B cell (primary cell): ENCODE measurements at regions not wholly inside any gene's neighbourhood (a gene's known extent, or its start where the extent isn't known, plus 50 kb on each side); places are given as distances from the start of the nearest gene placed in this dataset.

Source experiments
- ATAC-seq: fragments of 200-7000 bp; cut with Tn5 transposase; one replicate; pipeline ENCODE4 v1.10.0; 2021; ENCODE audit warnings: low read depth, mild to moderate bottlenecking, moderate number of reproducible peaks, moderate library complexity
- CTCF ChIA-PET: fragments of 350-600 bp; sonication (Branson Sonifier 250); formaldehyde crosslinking; loops from one replicate; lab custom pipeline; 2021; ENCODE audit warnings: antibody characterized with exemption, inconsistent platforms; lab: Charles Lee
- POLR2A ChIA-PET: fragments of 350-600 bp; sonication (Branson Sonifier 250); formaldehyde crosslinking; loops from one replicate; lab custom pipeline; 2021; ENCODE audit warnings: antibody characterized with exemption; lab: Charles Lee
- DNase-seq: peaks from one replicate; pipeline ENCODE4 v3.0.0; 2013
- H2AFZ ChIP-seq: 2 replicates; pipeline ENCODE4 v1.6.1; 2012; ENCODE audit warnings: mild to moderate bottlenecking, low read depth, low read length; ENCODE audit not compliant: insufficient read depth, poor library complexity, severe bottlenecking
- H3K27ac ChIP-seq, 2 donors: 1 replicate in 1 of 2; 2 replicates in 1 of 2; pipeline ENCODE4 v1.5.1; 2012 to 2013; ENCODE audit warnings: low read length in 2 of 2, mild to moderate bottlenecking in 2 of 2, moderate library complexity in 1 of 2
- H3K27me3 ChIP-seq, 4 experiments: fragments of 200-600 bp in 1 of 4; sonication (generic) in 1 of 4; replicated peaks in 1 of 4; 1 replicate in 2 of 4; 2 replicates in 2 of 4; pipeline versions ENCODE4 v1.6.1 to v1.7.0; 2013 to 2016; ENCODE audit warnings: low read length in 3 of 4, mild to moderate bottlenecking in 2 of 4, mixed read lengths in 1 of 4, moderate library complexity in 1 of 4; ENCODE audit not compliant: insufficient read depth in 4 of 4, control insufficient read depth in 3 of 4; ENCODE audit errors: control extremely low read depth in 1 of 4
- H3K36me3 ChIP-seq, 2 experiments: replicated peaks in 1 of 2; 1 replicate in 1 of 2; 2 replicates in 1 of 2; pipeline versions ENCODE4 v1.6.1 to v1.7.1; 2013; ENCODE audit warnings: low read length in 1 of 2; ENCODE audit not compliant: insufficient read depth in 2 of 2, control insufficient read depth in 1 of 2; ENCODE audit errors: control extremely low read depth in 1 of 2, extremely low read depth in 1 of 2
- H3K4me1 ChIP-seq, 2 donors: fragments of 200-600 bp in 1 of 2; sonication (generic) in 1 of 2; 1 replicate in 1 of 2; 2 replicates in 1 of 2; pipeline versions ENCODE4 v1.5.1 to v1.6.1; 2013 to 2017; ENCODE audit warnings: low read length in 2 of 2; ENCODE audit not compliant: control insufficient read depth in 2 of 2, insufficient read depth in 2 of 2
- H3K4me2 ChIP-seq: replicated peaks from 2 replicates; pipeline ENCODE3; 2012; ENCODE audit warnings: mild to moderate bottlenecking, low read depth, low read length; ENCODE audit not compliant: poor library complexity, severe bottlenecking
- H3K4me3 ChIP-seq, 5 experiments: fragments of 200-600 bp in 1 of 5; sonication (generic) in 1 of 5; 1 replicate in 3 of 5; 2 replicates in 2 of 5; pipeline versions ENCODE4 v1.5.1 to v1.7.0; 2011 to 2016; ENCODE audit warnings: low read length in 4 of 5, mild to moderate bottlenecking in 4 of 5, low read depth in 2 of 5, control low read depth in 1 of 5, moderate library complexity in 1 of 5; ENCODE audit not compliant: insufficient read depth in 1 of 5; ENCODE audit errors: control extremely low read depth in 1 of 5, extremely low read depth in 1 of 5
- H3K79me2 ChIP-seq: fragments of 200-600 bp; sonication (generic); one replicate; pipeline ENCODE4 v1.6.0; 2016; ENCODE audit warnings: low read length; ENCODE audit not compliant: control insufficient read depth, insufficient read depth
- H3K9ac ChIP-seq: fragments of 200-600 bp; sonication (generic); 2 replicates; pipeline ENCODE4 v1.6.1; 2017; ENCODE audit warnings: mild to moderate bottlenecking, low read length, moderate library complexity
- H3K9me3 ChIP-seq, 3 donors: one replicate each; pipeline versions ENCODE4 v1.6.1 to v1.7.1; 2013; ENCODE audit warnings: low read length in 2 of 3; ENCODE audit not compliant: control insufficient read depth in 2 of 3, insufficient read depth in 1 of 3; ENCODE audit errors: control extremely low read depth in 1 of 3
- H4K20me1 ChIP-seq: 2 replicates; pipeline ENCODE4 v1.6.0; 2012; ENCODE audit warnings: mild to moderate bottlenecking, low read length; ENCODE audit not compliant: insufficient read depth, control insufficient read depth, poor library complexity, severe bottlenecking
- H3K27ac Mint-ChIP-seq: one replicate; pipeline ENCODE4 v1.8.0; 2021; ENCODE audit warnings: mixed read lengths
- H3K27me3 Mint-ChIP-seq: one replicate; pipeline ENCODE4 v1.8.0; 2021; ENCODE audit warnings: mixed read lengths
- H3K4me1 Mint-ChIP-seq: one replicate; pipeline ENCODE4 v1.8.0; 2021; ENCODE audit warnings: mixed read lengths
- H3K4me3 Mint-ChIP-seq: one replicate; pipeline ENCODE4 v1.8.0; 2021; ENCODE audit warnings: mixed read lengths
- H3K9me3 Mint-ChIP-seq: one replicate; pipeline ENCODE4 v1.8.0; 2022; ENCODE audit warnings: mixed read lengths; ENCODE audit not compliant: insufficient read depth
- CTCF ChIP-seq: fragments of 200-600 bp; IDR thresholded peaks from one replicate; pipeline ENCODE4 v1.8.0; 2022; ENCODE audit warnings: antibody characterized with exemption, mild to moderate bottlenecking
- EZH2 ChIP-seq: IDR thresholded peaks from 2 replicates; pipeline ENCODE4 v1.6.1; 2012; ENCODE audit warnings: borderline replicate concordance, low read depth, mild to moderate bottlenecking, moderate library complexity, low read length; ENCODE audit not compliant: insufficient read depth, poor library complexity, severe bottlenecking
- WGBS: methylation state at CpG from one replicate; pipeline ENCODE4 v1.1.5; 2013; ENCODE audit warnings: missing lambda C conversion rate; ENCODE audit not compliant: insufficient coverage; 5-methylcytosine and 5-hydroxymethylcytosine counted together
- intact Hi-C: fragments of 100-400 bp; cut with micrococcal nuclease; formaldehyde crosslinking; loops from one replicate; pipeline ENCODE4 v1.10.0; 2022

GRCh38 chr5:12690361-12690760 is 786.1 kb upstream of the CTNND2 start:
- TF ChIP-seq CTCF = no peak
- H3K9me3 ChIP-seq = no peaks in the 10 kb centered on the region

GRCh38 chr5:12683249-12683648 is 779.0 kb upstream of the CTNND2 start:
- TF ChIP-seq CTCF = no peak
- no peak for TF ChIP-seq EZH2
- H3K4me3 Mint-ChIP-seq = no peak overlapping the region
- no peak overlapping the region for H3K9ac ChIP-seq

More at GRCh38 chr5:12690361-12690760, 786.1 kb upstream of the CTNND2 start:
- ChIA-PET CTCF (no interaction called here), POLR2A (no interaction called here)
- Mint-ChIP-seq H3K4me3 (no peak overlapping the region), H3K9me3 (no peaks in the 10 kb centered on the region), H3K27ac (no peak overlapping the region), H3K4me1 (no peaks in the 10 kb centered on the region), H3K27me3 (no peaks in the 10 kb centered on the region)
- H3K27me3 ChIP-seq = no peaks in the 10 kb centered on the region
- no peaks in the 10 kb centered on the region for H3K36me3 ChIP-seq
- H2AFZ ChIP-seq = no peak overlapping the region
- H3K79me2 ChIP-seq = no peaks in the 10 kb centered on the region
- H3K4me2 ChIP-seq = no peak overlapping the region
- H3K27ac ChIP-seq = no peak overlapping the region
- no peak for ATAC-seq
- H4K20me1 ChIP-seq = no peaks in the 10 kb centered on the region
- no peak overlapping the region for H3K4me3 ChIP-seq
- DNase-seq = no peak
- no CpG with 5 or more reads among the region's 2 CpGs for WGBS
- intact Hi-C loops = no loop called here
- H3K4me1 ChIP-seq = no peaks in the 10 kb centered on the region
- H3K9ac ChIP-seq = no peak overlapping the region

More at GRCh38 chr5:12683249-12683648, 779.0 kb upstream of the CTNND2 start:
- Histone ChIP-seq H3K27ac (no peak overlapping the region), H3K4me1 (no peaks in the 10 kb centered on the region), H2AFZ (no peak overlapping the region), H4K20me1 (no peaks in the 10 kb centered on the region), H3K9me3 (no peaks in the 10 kb centered on the region), H3K36me3 (no peaks in the 10 kb centered on the region), H3K79me2 (no peaks in the 10 kb centered on the region), H3K27me3 (no peaks in the 10 kb centered on the region), H3K4me2 (no peak overlapping the region), H3K4me3 (no peak overlapping the region)
- Mint-ChIP-seq H3K27me3 (no peaks in the 10 kb centered on the region), H3K4me1 (no peaks in the 10 kb centered on the region), H3K9me3 (no peaks in the 10 kb centered on the region), H3K27ac (no peak overlapping the region)
- DNase-seq (no peak), ATAC-seq (no peak)
- intact Hi-C loops = no loop called here
- POLR2A ChIA-PET = no interaction called here
- WGBS = 100% methylated on average over 2 of the region's 3 CpGs
- CTCF ChIA-PET = no interaction called here
